ENCODE measurements at regions not wholly inside any gene's neighbourhood (a gene's known extent, or its start where the extent isn't known, plus 50 kb on each side); places are given as distances from the start of the nearest gene placed in this dataset.

DNA sequence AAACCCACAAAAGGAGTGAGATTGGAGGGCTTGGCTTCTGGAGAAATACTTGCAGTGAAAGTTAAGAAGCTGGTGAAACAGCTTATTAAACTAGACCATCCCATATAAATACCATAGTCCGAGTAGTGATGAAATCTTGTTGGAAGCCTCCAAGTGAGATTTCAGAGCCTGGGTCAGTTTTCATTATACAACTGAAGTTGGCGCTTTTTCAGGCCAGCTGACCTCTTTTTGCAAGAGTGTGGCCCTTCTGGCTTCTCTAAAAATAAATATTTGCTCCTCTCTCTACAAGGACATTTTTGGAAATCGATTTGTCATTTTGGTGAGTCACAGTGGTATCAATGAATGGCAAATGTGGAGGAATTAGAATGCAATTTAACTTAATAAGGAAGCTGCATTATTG lies 51.2 kb upstream of the THRB start:
- intact Hi-C loops (cut with micrococcal nuclease) (no loop called here), dilution Hi-C loops (cut with HindIII; ENCODE audit: low sequenced_read_pairs, unreplicated experiment) (no loop called here), in situ Hi-C loops (cut with MboI; ENCODE audit: low sequenced_read_pairs) (no loop called here)
- no peak overlapping the region for H4K91ac ChIP-seq (ENCODE audit: insufficient read depth, low read depth, low read length)
- H2AFZ ChIP-seq (replicated peaks; ENCODE audit: low read length, poor library complexity), result no peak overlapping the region
- H4K5ac ChIP-seq (ENCODE audit: low read depth, low read length), result no peak overlapping the region
- H2BK20ac ChIP-seq (ENCODE audit: low read depth, low read length), result no peak overlapping the region
- CTCF ChIA-PET, result no interaction called here
- no peaks in the 10 kb centered on the region for H3K9me1 ChIP-seq (ENCODE audit: insufficient read depth, low read length)
- H2BK15ac ChIP-seq (ENCODE audit: low read depth, low read length), result no peak overlapping the region
- no peak overlapping the region for H3K4me3 ChIP-seq (ENCODE audit: insufficient read depth, low read depth, low read length)
- DNase-seq, result no peak
- H3K79me1 ChIP-seq (ENCODE audit: low read depth in 1 of 2, low read length in 2 of 2), result no peaks in the 10 kb centered on the region
- H3K4me2 ChIP-seq (ENCODE audit: low read depth, low read length), result no peak overlapping the region
- no peaks in the 10 kb centered on the region for H3K9me3 ChIP-seq (ENCODE audit: control insufficient read depth, insufficient read depth, low read length)
- POLR2A ChIA-PET (ENCODE audit: unreplicated experiment), result no interaction called here
- WGBS, 2 experiments (ENCODE audit: extremely low coverage in 2 of 2, insufficient read length in 1 of 2), result no CpG with 5 or more reads among the region's 3 CpGs
- TF ChIP-seq RCOR1 (IDR thresholded peaks at IDR 0.05; ENCODE audit: insufficient replicate concordance, low read length) (no peak), MXI1 (IDR thresholded peaks at IDR 0.05; ENCODE audit: borderline replicate concordance, low read depth, low read length) (no peak), RFX5 (IDR thresholded peaks at IDR 0.05; ENCODE audit: low read depth, low read length) (no peak), MAFK (IDR thresholded peaks at IDR 0.05; ENCODE audit: low read depth, low read length) (no peak), RAD21 (IDR thresholded peaks at IDR 0.05; ENCODE audit: low read length) (no peak), MAZ (IDR thresholded peaks at IDR 0.05; ENCODE audit: borderline replicate concordance, low read depth, low read length) (no peak), FOS (IDR thresholded peaks at IDR 0.05; ENCODE audit: low read depth, low read length) (no peak), CEBPB (IDR thresholded peaks at IDR 0.05; ENCODE audit: low read depth, low read length) (no peak), NFE2L2 (IDR thresholded peaks at IDR 0.05; ENCODE audit: low read depth, low read length) (no peak), SMC3 (IDR thresholded peaks at IDR 0.05; ENCODE audit: low read depth, low read length) (no peak), BHLHE40 (IDR thresholded peaks at IDR 0.05; ENCODE audit: low read depth, low read length) (no peak), CHD1 (IDR thresholded peaks at IDR 0.05; ENCODE audit: low read depth, low read length) (no peak)
- TF ChIP-seq, protein P1, sequence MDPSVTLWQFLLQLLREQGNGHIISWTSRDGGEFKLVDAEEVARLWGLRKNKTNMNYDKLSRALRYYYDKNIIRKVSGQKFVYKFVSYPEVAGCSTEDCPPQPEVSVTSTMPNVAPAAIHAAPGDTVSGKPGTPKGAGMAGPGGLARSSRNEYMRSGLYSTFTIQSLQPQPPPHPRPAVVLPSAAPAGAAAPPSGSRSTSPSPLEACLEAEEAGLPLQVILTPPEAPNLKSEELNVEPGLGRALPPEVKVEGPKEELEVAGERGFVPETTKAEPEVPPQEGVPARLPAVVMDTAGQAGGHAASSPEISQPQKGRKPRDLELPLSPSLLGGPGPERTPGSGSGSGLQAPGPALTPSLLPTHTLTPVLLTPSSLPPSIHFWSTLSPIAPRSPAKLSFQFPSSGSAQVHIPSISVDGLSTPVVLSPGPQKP (IDR thresholded peaks at IDR 0.05; ENCODE audit: borderline replicate concordance, low read depth, low read length), result no peak
- TF ChIP-seq, protein P2, sequence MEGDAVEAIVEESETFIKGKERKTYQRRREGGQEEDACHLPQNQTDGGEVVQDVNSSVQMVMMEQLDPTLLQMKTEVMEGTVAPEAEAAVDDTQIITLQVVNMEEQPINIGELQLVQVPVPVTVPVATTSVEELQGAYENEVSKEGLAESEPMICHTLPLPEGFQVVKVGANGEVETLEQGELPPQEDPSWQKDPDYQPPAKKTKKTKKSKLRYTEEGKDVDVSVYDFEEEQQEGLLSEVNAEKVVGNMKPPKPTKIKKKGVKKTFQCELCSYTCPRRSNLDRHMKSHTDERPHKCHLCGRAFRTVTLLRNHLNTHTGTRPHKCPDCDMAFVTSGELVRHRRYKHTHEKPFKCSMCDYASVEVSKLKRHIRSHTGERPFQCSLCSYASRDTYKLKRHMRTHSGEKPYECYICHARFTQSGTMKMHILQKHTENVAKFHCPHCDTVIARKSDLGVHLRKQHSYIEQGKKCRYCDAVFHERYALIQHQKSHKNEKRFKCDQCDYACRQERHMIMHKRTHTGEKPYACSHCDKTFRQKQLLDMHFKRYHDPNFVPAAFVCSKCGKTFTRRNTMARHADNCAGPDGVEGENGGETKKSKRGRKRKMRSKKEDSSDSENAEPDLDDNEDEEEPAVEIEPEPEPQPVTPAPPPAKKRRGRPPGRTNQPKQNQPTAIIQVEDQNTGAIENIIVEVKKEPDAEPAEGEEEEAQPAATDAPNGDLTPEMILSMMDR (conservative IDR thresholded peaks at IDR 0.05; ENCODE audit: low read depth, low read length), result no peak
- H3K14ac ChIP-seq (replicated peaks; ENCODE audit: low read depth, low read length), result no peak overlapping the region
- H2BK120ac ChIP-seq (ENCODE audit: low read depth, low read length), result no peak overlapping the region
- H4K20me1 ChIP-seq (ENCODE audit: insufficient read depth, low read length), result no peaks in the 10 kb centered on the region
- H3K56ac ChIP-seq (ENCODE audit: extremely low read depth, insufficient read depth, low read length), result no peak overlapping the region
- no peak overlapping the region for H3K4ac ChIP-seq (ENCODE audit: low read depth, low read length)
- H3K27me3 ChIP-seq (ENCODE audit: control insufficient read depth, insufficient read depth, low read length), result no peaks in the 10 kb centered on the region
- no peaks in the 10 kb centered on the region for H3K4me1 ChIP-seq (ENCODE audit: control insufficient read depth, insufficient read depth, low read length)
- no peak overlapping the region for H3K18ac ChIP-seq (ENCODE audit: low read depth, low read length)
- no peak overlapping the region for H2AK9ac ChIP-seq (replicated peaks; ENCODE audit: low read depth, low read length, poor library complexity)
- no peak overlapping the region for H2AK5ac ChIP-seq (ENCODE audit: low read depth, low read length)
- H3K36me3 ChIP-seq (ENCODE audit: control insufficient read depth, insufficient read depth, low read length), result no peaks in the 10 kb centered on the region
- H2BK5ac ChIP-seq (ENCODE audit: low read depth, low read length, poor library complexity, severe bottlenecking), result no peak overlapping the region
- ATAC-seq (ENCODE audit: low read depth), result no peak
- no TSS peak for BruUV-seq (replicated peaks)
- H3K23ac ChIP-seq (ENCODE audit: low read depth, low read length), result no peak overlapping the region
- H3K9ac ChIP-seq (ENCODE audit: low read depth, low read length), result no peak overlapping the region
- H4K8ac ChIP-seq (ENCODE audit: low read depth in 2 of 2, low read length in 2 of 2), result no peak overlapping the region
- H3K27ac ChIP-seq (ENCODE audit: insufficient read depth, low read length), result no peak overlapping the region
